ENCODE measurements at regions not wholly inside any gene's neighbourhood (a gene's known extent, or its start where the extent isn't known, plus 50 kb on each side); places are given as distances from the start of the nearest gene placed in this dataset.
"Not testable (repeated sequence)": the region's sequence is repeated elsewhere in the genome, so short reads cannot be mapped to it uniquely, and the experiment has no call there.

DNA sequence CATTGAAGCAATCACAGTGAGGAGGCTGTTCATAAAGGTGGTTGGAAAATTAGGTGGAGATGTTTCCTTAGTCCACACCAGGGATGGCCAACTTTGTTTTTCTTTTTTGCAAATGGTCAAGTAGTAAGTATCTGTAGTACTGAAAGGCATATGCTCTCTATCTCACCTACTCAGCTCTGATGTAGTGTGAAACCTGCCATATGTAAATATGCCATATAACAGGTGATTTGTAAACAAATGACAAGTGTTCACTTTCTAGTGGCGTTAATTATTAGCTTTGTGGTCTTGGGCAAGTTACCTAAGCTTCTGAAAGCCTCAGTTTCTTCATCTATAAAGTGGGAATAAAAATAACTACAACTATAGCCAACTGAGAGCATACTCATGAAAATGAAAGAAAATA lies 421.4 kb upstream of the LCORL start:
- no peak for DNase-seq (ENCODE audit: low read depth)

DNA sequence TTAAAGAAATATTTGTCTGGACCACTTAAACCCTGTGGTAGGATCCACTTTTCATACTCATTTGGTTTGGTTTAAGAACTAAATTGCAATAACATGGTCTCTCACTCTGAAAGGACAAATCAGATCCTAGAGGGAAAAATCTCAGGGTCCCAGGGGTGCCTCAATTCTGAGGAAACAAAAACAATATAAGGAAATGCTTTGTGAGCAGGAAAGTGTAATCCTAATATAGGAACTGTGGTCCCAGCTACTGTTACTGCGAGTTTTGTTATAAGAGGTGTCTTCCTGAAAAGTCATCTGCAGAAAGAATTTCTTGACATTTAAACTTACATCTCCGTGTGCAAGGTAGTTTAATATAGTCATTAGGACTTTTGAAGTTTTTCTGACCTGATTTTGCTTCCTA lies 420.1 kb upstream of the LCORL start:
- no peak for DNase-seq (ENCODE audit: low read depth)

DNA sequence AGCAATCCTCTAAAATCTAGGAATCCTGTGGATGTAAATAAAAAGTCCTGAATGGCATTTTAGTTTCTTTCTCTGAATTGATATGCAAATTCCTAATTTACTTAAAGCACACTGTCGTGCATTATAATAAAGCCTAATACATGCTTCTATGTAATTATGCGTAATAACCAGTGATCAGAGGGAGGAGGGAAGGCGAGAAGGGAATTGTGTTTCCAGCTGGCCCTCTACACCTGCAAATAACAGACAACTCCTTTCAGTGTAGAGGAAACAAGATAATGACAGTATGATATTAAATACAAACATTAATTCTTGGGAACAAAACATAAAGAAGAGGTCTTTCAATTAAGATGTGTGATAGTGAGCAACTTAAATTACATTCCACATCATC lies 419.6 kb upstream of the LCORL start:
- no peak for DNase-seq (ENCODE audit: low read depth)

DNA sequence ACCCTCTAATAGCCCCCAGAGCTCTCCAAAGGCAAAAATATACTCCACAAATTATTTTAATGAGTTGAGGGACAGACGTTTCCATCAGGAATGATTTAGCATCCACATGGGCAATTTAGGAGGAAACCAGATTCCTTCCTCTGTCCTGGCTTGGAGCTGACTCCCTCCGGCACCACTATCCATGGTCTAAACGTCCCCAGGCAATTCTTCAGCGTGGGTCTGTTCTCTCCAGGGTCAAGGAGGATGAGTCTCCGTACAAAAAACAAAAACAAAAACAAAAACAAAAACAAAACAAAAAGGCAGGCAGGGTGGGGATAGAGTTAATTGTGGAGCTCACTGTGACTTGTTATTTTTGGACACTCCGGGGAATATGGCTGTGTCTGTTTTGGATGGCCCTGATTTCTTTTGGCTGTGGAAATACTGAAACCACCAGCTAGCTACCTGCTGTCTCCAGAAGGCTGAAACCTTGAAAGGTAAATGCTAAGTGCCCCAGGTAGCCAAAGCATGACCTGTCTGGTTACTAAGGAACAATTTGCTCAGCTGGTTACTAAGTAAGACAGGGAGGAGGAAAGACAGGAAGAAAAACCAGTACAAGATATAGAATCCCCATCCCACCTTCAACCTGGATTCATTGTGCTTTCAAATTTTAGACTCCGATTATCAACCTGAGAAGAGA lies 419.1 kb upstream of the LCORL start:
- no peak for DNase-seq (ENCODE audit: low read depth)

DNA sequence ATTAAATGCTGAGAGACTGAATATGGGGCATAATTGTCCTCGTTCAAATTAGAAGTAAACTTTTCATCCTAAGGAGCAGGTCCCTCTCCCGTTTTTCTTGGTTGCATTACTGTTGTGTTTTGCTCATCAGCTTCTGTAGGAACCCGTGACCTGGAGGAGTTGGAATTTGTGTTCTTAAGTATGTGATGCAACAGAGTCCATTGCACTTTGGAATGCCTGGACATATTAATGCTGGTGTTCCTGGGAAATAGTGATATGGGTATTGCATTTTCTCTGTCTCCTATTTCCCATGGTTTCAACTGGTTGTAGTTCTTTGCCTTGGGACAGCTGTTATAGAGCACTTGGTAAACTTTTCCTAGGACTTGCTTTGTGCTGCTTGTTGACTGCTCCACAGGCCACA lies 417.8 kb upstream of the LCORL start:
- no peak for DNase-seq (ENCODE audit: low read depth)

DNA sequence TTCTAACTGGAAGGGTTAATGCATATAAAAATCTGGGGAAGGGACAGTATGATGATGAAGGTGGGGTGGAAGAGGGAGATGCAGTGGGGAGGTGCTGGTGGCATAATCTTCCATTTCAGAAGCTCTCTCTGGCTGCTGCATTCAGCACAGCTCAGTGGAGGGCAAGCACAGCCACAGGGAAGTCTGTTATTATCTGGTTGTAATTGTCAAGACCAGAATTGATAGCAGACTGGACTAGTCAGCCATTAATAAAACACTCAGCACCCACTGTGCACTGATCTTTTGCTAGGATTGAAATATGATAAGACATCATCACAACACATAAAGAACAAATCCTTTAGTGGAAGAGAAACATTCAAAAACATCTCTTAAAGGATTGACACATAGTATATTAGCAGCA lies 414.2 kb upstream of the LCORL start:
- DNase-seq (ENCODE audit: low read depth): no peak

DNA sequence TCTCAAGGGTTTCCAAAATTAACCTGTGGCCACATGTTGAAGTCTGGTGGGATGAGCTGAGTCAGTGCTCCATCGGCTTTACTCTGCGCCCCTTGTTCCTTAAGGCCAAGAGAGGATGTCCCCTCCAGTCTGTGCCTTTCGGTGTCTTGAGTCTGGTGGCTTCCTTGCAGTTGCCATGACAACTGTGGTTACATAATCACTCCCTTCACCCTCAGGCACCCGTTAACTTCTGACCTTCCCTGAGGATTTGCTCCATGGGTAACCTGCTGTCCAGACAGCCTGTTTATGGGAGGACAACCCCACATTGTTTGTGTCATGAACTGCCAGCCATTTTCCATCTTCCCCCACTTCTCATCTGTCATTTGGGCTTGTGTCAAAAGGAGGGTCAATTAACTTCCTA lies 401.1 kb upstream of the LCORL start:
- DNase-seq (ENCODE audit: low read depth): no peak

DNA sequence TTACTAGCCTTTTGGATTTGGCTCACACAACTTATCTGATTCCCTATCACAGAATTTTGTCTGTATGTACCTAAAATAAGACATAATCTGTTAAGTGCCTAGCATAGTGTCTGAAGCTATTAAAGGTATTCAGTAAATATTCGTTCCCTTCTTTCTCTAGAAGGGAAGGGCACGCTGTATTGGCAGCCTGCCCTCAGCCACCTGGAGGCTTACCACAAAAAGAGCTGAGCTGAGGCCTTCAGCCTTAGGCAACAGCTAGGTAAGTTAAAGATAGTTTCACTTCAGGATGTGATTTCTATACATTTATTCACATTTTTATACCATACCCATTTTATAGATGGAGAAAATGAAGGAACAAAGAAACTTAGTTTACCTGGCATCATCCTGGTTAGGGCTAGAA lies 400.0 kb upstream of the LCORL start:
- DNase-seq (ENCODE audit: low read depth): no peak

DNA sequence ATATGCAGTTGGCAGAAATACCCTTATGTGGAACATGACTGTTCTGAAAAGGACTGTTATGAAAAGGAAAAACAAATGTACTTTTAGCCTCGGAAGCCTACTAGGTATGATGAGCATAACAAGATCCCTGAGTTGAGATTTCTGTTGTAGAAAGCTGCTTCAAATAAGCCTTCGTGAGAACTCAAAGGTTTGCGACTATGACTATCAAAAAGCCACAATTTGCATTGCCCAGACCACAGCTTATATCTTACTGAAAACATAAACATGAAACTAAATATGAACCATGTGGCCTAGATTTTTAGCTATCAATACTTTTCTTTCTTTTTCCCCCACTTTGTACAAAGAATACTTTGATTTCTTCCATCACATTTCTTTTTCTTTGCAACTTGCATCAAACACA lies 398.2 kb upstream of the LCORL start:
- no peak for DNase-seq (ENCODE audit: low read depth)

DNA sequence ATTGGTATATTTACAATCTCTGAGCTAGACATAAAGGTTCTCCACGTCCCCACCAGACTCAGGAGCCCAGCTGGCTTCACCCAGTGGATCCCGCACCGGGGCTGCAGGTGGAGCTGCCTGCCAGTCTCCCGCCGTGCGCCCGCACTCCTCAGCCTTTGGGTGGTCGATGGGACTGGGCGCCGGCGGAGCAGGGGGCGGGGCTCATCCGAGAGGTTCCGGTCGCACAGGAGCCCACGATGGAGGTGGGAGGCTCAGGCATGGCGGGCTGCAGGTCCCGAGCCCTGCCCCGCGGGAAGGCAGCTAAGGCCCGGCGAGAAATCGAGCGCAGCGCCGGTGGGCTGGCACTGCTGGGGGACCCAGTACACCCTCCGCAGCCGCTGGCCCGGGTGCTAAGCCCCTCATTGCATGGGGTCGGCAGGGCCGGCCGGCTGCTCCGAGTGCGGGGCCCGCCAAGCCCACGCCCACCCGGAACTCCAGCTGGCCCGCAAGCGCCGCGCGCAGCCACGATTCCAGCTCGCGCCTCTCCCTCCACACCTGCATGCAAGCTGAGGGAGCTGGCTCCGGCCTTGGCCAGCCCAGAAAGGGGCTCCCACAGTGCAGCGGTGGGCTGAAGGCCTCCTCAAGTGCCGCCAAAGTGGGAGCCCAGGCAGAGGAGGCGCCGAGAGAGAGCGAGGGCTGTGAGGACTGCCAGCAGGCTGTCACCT lies 396.8 kb upstream of the LCORL start:
- not testable (repeated sequence) for DNase-seq (ENCODE audit: low read depth)

DNA sequence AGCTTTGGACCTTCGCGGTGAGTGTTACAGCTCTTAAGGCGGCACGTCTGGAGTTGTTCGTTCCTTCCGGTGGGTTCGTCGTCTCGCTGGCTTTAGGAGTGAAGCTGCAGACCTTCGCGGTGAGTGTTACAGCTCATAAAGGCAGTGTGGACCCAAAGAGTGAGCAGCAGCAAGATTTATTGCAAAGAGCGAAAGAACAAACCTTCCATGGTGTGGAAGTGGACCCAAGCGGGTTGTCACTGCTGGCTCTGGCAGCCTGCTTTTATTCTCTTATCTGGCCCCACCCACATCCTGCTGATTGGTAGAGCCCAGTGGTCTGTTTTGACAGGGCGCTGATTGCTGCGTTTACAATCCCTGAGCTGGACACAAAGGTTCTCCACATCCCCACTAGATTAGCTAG lies 396.1 kb upstream of the LCORL start:
- DNase-seq (ENCODE audit: low read depth): not testable (repeated sequence)

DNA sequence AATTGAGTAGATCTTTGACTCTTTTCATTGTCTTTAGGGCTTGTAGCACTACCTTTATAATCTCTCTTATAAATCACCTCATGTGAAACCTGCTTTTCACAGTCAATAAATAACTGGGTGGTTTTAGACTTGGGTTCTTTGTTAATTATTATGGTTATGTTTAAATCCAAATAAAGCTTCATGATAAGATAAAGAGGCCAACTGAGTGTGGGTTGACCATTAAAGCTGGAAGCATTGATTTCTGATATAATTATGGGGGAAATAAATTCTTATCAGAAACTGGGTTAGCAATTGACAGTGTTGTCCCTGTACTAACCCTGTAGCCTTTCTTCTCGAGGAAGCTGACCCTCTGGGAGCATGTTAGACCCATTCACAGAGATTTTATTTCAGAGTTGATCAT lies 384.7 kb upstream of the LCORL start:
- DNase-seq (ENCODE audit: low read depth): no peak

DNA sequence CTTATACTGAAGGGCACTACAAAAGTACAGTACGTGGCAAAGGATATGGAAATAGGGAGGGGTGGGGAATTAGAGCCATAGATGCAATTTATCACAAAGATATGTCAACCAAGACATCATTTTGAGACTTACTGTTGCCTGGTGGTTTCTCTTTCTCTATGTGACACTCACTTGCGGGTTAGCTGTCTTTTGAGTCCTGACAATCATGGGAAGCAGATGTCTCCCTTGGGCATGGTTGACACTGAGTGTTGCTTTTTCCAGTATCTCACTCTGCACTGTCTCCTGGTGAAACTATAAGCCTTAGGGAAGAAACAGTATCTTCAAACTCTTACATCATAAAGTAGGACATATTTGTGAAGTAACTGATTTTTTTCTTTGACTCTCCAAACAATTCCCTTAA lies 383.5 kb upstream of the LCORL start:
- DNase-seq (ENCODE audit: low read depth): no peak

DNA sequence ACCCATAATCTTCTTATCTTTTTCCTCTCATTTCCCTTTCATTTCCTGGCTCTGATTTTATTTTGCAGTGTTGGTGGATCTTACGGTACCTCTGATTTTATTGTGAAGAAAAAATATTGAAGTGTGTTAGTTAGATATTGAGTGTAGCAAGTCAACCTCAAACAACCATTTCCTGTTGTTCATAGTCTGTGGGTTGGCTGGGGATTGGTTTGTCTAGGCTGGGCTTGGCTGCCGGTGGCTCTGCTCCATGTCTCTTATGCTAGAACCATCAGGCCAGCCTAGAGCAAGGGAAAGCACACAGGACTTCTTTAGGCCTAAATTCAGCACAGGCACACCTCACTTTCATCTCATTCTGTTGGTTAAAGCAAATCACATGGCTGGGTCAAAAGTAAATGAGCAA lies 383.1 kb upstream of the LCORL start:
- no peak for DNase-seq (ENCODE audit: low read depth)

DNA sequence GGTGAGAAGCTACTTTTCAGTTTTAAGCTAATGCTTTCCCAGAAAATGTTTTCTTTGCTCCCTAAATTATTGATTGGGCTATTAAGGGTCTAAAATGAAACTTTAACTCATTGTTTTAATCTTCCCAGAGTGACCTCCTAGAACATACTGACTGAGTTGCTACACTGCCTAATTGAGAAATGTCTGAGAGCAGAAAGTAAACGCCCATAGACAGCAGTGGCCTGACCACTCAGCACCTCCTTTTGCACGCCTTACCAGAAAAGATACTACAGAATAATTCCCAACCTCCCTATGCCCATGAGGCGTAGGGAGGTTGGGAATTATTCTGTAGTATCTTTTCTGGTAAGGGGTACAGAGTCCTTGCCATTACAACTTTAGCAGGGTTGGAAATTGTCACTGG lies 381.8 kb upstream of the LCORL start:
- DNase-seq (ENCODE audit: low read depth): no peak

DNA sequence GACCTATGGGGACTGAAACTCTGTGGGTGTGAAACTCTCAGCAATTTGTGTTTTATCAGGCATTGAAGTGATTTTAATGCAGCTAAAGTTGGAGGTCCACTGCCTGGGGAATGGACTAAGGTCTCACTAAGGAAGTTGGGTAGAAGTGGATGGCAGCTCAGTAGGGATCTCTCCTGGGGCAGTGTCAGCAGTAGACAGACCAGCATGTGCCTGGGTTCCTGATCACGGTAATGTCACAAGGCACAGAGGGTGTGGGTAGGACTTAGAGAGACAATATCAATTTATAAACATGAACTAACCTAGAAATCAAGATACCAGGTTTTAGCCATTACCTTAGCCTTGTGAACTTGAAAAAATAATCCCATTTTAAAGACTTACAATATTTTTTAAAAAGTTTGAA lies 380.3 kb upstream of the LCORL start:
- no peak for DNase-seq (ENCODE audit: low read depth)

DNA sequence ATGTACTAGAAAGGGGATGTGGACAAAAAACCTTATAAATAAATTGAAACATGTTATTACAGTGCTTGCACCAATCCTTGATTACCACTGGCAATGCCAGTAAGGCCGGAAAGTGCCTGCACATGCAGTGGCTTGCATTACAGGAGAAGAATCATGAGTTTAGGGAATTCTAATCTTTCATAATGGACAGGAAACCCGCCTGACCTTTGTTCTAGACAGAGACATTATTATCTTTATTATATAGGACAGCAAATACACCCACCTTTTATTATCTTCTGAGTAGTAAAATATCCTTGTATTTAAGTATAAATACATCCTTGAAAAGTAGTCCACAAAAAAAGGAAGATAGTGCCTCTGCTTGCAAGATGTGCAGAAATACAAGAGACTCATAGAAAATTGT lies 379.9 kb upstream of the LCORL start:
- no peak for DNase-seq (ENCODE audit: low read depth)

DNA sequence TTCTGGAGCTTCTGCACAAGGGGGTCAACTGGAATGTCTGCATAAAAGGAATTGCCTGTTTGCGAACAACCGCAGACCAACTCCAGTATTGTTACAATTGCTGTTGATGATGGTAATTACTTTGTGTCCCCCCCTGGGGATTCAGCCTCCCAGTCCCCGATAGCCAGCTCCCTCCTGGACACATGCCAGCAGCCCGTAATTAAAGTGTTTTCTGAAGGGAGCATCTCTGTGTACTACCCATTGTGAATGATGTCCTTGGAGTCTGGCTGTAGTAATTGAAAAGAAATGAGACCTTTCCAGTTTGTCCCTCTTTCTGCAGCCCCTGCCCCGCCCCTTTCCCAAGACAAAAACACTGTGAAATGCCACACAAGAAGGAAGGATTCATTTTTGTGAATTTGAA lies 377.1 kb upstream of the LCORL start:
- no peak for DNase-seq (ENCODE audit: low read depth)

DNA sequence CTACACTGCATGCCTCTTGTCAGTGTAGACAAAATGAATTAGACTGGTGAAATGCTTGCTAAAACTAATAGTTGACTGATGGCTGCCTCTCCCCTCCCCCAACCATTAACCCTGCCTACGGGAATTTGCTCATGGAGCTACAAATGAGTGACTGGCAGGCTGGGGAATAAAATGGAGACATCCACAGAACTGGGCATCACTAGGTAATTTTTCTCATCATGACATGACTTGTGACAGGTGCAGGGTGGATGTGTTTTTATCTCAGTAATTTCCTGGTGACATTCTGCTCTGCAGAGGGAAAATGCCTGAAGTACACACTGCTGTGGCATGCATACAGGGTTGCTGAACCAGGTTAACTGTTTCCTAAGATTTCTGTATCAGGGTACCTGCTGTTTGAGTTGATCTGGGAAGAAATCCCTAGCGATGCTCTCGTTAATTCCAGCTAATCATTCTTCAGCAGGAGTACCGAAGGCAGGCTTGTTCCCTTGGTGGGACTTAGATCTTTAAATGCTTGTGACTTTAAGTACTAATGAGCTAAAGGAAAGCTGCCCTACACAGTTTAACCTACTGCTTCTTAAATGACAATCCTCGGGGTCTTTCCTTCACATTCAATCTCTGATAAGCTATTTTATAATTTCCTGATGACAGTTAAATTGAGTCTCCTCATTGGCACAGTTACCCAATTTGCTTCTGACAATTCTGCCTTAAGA lies 376.3 kb upstream of the LCORL start:
- no peak for DNase-seq (ENCODE audit: low read depth)

DNA sequence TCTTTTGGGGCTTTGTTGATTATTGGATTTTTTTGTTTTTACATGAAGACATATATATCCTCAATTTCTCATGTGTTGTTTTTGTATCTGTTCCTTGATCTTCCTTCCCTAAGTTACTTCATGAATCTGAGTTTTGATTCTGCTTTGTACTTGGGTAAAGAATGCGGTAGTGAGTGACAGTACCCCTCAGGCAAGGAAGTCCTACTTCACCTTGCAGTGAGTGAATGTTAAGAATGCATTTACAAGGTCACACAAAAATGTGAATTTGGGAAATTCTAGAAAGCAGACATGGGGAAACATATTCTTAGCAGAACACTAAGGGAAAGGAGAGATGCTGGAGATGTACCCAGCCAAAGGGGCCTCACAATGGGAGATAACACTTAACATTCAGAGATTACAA lies 373.1 kb upstream of the LCORL start:
- DNase-seq (ENCODE audit: low read depth): no peak

DNA sequence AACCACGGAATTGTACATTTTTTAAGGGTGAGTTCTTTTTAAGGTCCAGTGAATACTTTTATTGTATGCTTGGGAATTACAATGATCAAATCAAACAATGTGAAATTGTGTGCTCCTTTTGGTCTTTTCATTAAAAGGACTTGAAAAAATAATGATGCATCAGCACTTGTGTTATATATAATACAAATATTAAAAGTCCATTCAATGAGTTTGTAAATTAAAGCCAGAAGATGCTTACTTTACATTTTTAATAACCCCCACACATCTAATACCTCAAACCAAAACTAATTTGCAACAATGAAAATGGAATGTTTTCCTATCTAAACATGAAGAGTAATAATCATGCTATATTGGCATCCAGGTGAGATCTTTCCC lies 369.8 kb upstream of the LCORL start:
- no peak for DNase-seq (ENCODE audit: low read depth)

DNA sequence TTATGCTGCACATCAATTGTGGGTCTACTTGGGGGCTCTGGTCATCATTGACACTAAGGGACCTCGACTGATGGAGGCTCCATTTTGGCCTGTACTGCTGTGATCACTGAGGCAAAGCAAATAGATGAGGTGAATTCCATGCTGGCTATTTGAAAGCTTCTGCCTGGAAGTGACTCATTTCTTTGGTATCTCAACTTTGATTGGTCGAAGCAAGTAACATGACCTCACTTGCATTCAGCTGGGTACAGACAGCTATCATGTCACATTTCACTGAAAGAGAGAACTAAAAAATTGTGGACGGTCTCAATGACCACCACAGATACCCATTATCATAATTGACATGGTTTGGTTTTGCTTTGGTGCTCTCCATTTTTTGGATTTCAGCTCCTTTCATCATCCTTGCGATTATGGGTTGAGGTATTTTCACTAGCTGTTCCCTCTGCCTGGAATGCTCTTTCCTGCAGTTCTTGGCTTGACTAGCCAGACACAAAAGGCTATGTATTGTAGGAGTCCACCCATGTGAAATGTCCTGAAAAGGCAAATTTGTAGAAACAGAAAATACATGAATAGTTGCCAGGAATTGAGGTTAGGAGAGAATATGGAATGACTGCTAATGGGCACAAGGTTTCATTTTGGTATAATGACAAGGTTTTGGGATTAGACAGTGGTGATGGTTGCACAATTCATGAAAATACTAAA lies 369.2 kb upstream of the LCORL start:
- DNase-seq (ENCODE audit: low read depth): no peak

DNA sequence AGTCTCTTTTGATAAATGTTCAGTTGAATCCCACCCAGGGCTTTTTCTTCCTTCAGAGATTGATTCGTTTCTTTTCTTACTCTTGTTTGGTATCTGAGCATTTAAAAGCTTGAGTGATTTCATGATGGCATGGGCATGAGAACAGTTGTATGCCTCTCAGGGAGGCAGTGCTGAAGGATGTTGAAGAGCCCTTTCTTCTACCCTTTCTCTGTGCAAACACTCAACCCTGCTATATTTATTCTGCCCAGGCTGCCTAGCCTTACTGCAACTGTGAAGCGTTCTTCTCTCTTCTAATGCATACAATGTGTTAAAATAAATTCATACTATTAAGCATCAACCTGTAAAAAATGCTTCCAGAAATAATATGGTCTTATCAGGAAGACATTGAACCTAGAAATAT lies 367.6 kb upstream of the LCORL start:
- no peak for DNase-seq (ENCODE audit: low read depth)
